Mesothelial cell of epicardium (in vitro differentiated cells): ENCODE measurements at regions not wholly inside any gene's neighbourhood (a gene's known extent, or its start where the extent isn't known, plus 50 kb on each side); places are given as distances from the start of the nearest gene placed in this dataset.

ENCODE experiments used
- DNase-seq, 2 experiments: peaks; one replicate each; pipeline ENCODE4 v3.0.0; 2021; ENCODE audit warnings: low spot score in 2 of 2; ENCODE audit not compliant: unreplicated experiment in 2 of 2
- H3K27ac Mint-ChIP-seq: 2 replicates; pipeline ENCODE4 v1.8.0; 2021; ENCODE audit warnings: mixed read lengths
- H3K27me3 Mint-ChIP-seq: 2 replicates; pipeline ENCODE4 v1.8.0; 2021; ENCODE audit warnings: low read depth, mixed read lengths
- H3K36me3 Mint-ChIP-seq: 2 replicates; pipeline ENCODE4 v1.8.0; 2021; ENCODE audit warnings: mixed read lengths
- H3K4me1 Mint-ChIP-seq: 2 replicates; pipeline ENCODE4 v1.8.0; 2021; ENCODE audit warnings: mixed read lengths
- H3K4me3 Mint-ChIP-seq: 2 replicates; pipeline ENCODE4 v1.8.0; 2021; ENCODE audit warnings: mild to moderate bottlenecking, moderate library complexity, mixed read lengths
- H3K9me3 Mint-ChIP-seq: 2 replicates; pipeline ENCODE4 v1.8.0; 2021; ENCODE audit warnings: mixed read lengths
- TF ChIP-seq, protein P1 (sequence below): fragments of 200-600 bp; sonication (generic); IDR thresholded peaks from one replicate; pipeline ENCODE4 v1.5.0; 2021; ENCODE audit warnings: antibody characterized with exemption; ENCODE audit not compliant: unreplicated experiment

DNA sequence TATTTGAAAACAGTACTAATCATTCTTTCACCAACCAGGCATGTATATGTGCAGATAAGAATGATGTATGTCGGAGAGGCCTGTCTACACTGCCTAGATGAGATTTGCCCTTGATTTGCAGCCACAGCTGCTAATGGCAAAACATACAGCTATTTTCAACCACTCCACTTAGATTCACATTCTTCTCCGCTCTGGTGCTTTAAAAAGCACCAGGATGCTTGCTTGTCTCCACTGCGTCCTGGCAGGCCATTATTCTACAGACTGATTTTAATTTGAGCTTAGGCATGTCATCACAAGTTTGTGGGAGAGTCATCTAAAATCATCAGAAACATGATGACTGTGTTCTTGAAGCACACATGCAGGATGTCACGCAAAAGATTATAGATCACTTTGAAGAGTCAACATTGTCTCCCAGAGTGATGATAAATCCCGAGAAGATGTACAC lies 119.0 kb upstream of the NRIP1 start:
- peaks cover 14% of the 10 kb centered on the region for H3K4me1 Mint-ChIP-seq
- H3K36me3 Mint-ChIP-seq: no peaks in the 10 kb centered on the region
- peaks cover 3% of the 10 kb centered on the region for H3K9me3 Mint-ChIP-seq
- no peaks in the 10 kb centered on the region for H3K27me3 Mint-ChIP-seq
- H3K4me3 Mint-ChIP-seq: no peak overlapping the region
- TF ChIP-seq, protein P1, sequence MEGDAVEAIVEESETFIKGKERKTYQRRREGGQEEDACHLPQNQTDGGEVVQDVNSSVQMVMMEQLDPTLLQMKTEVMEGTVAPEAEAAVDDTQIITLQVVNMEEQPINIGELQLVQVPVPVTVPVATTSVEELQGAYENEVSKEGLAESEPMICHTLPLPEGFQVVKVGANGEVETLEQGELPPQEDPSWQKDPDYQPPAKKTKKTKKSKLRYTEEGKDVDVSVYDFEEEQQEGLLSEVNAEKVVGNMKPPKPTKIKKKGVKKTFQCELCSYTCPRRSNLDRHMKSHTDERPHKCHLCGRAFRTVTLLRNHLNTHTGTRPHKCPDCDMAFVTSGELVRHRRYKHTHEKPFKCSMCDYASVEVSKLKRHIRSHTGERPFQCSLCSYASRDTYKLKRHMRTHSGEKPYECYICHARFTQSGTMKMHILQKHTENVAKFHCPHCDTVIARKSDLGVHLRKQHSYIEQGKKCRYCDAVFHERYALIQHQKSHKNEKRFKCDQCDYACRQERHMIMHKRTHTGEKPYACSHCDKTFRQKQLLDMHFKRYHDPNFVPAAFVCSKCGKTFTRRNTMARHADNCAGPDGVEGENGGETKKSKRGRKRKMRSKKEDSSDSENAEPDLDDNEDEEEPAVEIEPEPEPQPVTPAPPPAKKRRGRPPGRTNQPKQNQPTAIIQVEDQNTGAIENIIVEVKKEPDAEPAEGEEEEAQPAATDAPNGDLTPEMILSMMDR: no peak
- H3K27ac Mint-ChIP-seq: no peak overlapping the region
- DNase-seq: no peak

DNA sequence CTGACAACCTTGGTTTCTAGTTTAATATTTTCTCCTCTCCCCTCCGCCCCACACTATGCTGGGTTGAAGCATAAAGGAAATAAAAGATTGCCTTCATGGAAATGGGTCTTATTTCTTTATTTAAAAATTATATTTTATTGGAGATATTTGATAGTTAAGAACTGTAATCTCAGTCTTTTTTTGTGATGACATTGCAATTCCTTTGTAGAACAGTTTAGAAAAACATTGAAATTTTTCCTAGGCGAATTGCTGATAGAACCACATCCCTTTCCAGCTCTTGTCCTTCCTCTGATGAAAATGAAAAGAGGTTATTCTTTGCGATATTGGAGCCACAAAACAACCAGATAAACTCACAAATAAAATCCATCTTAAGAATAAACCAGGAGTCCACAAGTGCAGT lies 125.6 kb upstream of the NRIP1 start:
- H3K9me3 Mint-ChIP-seq: peaks cover 6% of the 10 kb centered on the region
- H3K4me1 Mint-ChIP-seq: no peaks in the 10 kb centered on the region
- no peaks in the 10 kb centered on the region for H3K27me3 Mint-ChIP-seq
- no peaks in the 10 kb centered on the region for H3K36me3 Mint-ChIP-seq
- H3K4me3 Mint-ChIP-seq: no peak overlapping the region
- H3K27ac Mint-ChIP-seq: no peak overlapping the region
- TF ChIP-seq, protein P1: no peak
- DNase-seq: no peak

DNA sequence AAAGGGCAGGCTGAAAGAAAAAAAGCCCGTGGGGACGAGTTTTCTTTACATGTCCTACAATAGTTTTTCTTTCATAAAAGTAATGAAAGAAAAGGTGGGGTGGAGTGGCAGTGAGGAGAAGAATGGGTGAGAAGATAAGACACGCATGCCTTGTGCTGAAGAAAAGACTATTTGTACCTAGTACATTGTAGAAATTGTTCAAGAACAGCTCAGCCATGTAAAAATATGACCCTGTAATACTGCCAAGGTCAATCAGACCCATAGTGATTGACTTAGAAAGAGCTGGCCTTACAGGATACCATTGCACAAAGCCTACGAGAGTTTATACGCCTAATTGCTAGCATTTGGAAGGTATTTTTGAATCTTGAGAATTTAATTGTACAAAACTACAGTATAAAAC lies 126.0 kb upstream of the NRIP1 start:
- Mint-ChIP-seq H3K4me3 (no peak overlapping the region), H3K4me1 (no peaks in the 10 kb centered on the region), H3K27me3 (no peaks in the 10 kb centered on the region), H3K27ac (no peak overlapping the region), H3K9me3 (peaks cover 6% of the 10 kb centered on the region), H3K36me3 (no peaks in the 10 kb centered on the region)
- no peak for DNase-seq
- TF ChIP-seq, protein P1: no peak

DNA sequence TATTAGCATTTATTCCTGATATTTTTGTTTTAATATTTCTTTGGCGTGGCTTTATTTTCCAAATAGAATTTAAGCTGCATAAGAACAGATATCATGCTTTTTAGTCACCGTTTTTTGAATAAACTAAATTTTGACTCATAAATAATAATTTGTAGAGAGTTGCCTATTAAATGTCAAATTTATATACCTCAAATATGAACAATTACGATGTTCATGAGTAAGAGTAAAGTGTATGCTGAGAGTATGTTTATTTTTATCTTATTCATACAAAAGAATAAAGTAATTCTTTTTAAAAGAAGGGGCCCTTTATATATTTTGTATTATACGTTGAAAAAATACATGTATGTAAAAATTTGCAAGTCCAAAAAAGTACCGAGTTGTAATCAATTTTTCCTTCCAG lies 126.5 kb upstream of the NRIP1 start:
- Mint-ChIP-seq H3K27me3 (no peaks in the 10 kb centered on the region), H3K4me1 (no peaks in the 10 kb centered on the region), H3K9me3 (peaks cover 6% of the 10 kb centered on the region), H3K36me3 (no peaks in the 10 kb centered on the region), H3K4me3 (no peak overlapping the region), H3K27ac (no peak overlapping the region)
- TF ChIP-seq, protein P1: no peak
- DNase-seq: no peak

DNA sequence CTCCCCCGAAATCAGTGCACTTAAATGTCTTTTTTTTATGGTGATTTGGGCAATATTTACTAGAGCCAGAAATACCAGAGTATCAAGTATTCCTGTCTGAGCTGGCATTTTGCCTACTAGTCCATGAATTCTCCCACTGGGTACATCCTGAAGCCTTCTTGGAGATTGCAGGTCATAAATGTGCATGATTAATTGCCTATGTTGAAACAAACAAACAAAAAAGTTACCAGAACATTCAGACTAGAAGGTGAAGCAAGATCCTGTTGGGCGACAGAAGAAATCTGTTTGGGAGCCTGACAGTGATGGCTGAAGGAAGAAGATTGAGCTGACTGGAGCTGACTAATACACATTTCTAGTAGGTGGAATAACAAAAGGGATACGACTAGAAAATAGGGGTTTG lies 127.4 kb upstream of the NRIP1 start:
- no peaks in the 10 kb centered on the region for H3K36me3 Mint-ChIP-seq
- DNase-seq: no peak
- no peaks in the 10 kb centered on the region for H3K27me3 Mint-ChIP-seq
- peaks cover 6% of the 10 kb centered on the region for H3K9me3 Mint-ChIP-seq
- H3K27ac Mint-ChIP-seq: no peak overlapping the region
- H3K4me1 Mint-ChIP-seq: peaks cover under 1% of the 10 kb centered on the region
- TF ChIP-seq, protein P1: no peak
- no peak overlapping the region for H3K4me3 Mint-ChIP-seq

DNA sequence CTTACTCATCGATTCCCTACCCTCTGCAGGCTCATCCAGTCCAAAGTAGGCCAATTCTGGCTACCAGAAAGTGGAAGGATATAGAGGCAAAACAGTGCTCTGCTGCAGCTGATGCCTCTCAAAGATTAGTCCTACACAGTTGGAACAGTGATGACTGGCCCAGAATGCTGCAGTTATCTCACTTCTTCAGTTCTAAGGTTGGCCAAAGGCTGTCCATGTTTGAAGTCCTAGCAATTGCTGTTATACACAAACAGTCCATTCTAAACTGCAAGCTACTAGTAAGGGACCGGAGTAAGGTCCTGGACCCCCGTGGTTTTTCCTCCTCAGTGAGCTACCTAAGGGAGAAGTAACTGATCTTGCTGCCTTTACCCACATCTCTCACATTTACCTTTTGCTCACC lies 129.1 kb upstream of the NRIP1 start:
- no peaks in the 10 kb centered on the region for H3K27me3 Mint-ChIP-seq
- H3K27ac Mint-ChIP-seq: no peak overlapping the region
- no peak overlapping the region for H3K4me3 Mint-ChIP-seq
- peaks cover 4% of the 10 kb centered on the region for H3K9me3 Mint-ChIP-seq
- no peaks in the 10 kb centered on the region for H3K36me3 Mint-ChIP-seq
- TF ChIP-seq, protein P1: no peak
- DNase-seq: no peak
- H3K4me1 Mint-ChIP-seq: peaks cover 13% of the 10 kb centered on the region
